SHP77 treated with DMSO at 0.1 percent for 48 hours (cell line): ENCODE measurements at regions not wholly inside any gene's neighbourhood (a gene's known extent, or its start where the extent isn't known, plus 50 kb on each side); places are given as distances from the start of the nearest gene placed in this dataset.

Source experiments
- DNase-seq: peaks from one replicate; lab custom pipeline; 2025; lab: John Stamatoyannopoulos, UW

DNA sequence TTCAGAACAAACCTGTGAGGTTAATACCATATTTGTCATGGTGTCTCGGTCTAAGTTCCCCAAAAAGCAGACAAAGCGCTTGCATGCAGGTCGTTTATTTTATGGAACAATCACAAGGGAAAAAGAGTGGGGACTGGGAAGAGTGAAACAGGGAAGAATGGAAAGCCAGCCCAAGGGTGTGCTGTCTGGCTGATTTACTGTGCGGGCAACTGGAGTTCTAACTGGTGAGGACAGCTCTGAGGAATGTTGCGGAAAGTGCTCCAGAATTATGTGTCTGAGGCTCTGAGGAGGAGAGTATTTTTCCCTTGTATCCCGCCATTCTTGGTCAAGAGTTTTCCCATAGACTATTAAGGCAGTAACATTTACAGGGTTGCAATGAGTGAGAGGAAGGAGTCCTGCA lies 465.4 kb downstream of the RMST start:
- DNase-seq = no peak

DNA sequence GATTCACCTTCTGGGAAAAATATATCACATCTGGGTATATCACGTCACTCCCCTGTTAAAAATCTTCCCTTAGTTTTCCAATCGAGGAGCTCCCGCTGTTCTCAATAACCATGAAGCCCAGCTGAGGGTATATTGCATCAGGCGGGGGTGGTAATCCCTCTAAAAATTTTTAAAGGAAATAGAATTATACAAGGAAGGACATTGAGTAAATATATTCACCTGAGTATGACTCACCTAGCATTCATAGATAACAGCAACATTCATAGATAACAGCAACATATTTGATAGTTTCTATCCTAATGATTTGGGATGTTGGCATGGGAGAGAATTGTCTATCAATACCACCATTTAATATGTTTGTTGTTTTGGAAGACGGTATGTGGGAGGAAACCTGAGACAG lies 473.6 kb downstream of the RMST start:
- DNase-seq = no peak

DNA sequence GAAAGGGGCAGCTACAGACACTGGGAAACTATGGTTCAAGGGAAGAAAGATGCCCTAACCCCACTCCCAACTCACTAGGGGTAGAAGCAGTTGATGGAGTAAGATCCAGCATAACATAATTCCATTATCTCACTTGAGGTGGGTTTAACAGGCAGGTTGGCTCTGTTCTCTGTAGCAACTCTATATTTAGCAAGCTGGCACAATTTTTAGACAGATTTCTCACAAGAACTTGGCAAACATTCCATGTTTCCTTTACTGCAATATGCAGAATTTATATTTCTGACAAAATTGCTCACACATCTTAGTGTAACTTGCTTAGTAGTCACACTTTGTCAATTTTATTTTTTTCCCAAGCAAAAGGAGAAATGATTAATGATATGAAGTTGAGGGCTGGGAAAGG lies 475.4 kb downstream of the RMST start:
- DNase-seq = no peak

DNA sequence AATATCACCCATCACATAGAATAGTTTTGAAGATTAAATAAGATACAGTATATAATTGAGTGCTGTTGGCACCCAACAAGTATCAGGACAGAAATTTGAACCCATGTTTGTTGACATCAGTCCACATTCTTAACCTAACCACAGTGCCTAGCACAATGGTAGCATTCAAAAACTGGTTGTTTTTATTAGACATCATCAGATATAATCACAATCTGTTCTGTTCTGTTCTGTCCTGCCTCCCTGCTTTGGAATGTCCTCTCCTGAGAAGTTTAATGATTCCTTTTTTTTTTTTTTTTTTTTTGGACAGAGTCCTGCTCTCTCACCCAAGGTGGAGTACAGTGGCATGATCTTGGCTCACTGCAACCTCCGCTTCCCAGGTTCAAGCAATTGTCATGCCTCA lies 476.6 kb downstream of the RMST start:
- DNase-seq = no peak

DNA sequence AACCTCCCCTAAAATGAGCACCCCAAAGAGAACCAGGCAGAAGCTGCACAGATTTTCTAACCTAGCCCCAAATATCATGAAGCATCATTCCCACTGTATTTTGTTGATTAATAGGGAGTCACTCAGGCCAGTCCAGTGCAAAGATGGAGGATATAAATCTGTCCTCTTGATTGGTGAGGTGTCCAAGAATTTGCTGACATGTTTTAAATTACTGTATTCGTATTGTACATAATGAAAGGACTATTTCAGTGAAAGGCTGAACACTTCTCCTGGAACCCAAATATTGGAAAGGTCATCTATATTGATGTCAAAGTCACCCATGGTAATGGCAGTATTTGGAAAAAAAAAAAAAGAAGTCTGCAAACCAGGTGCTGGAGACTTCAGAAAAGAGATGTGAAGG lies 477.5 kb downstream of the RMST start:
- no peak for DNase-seq

DNA sequence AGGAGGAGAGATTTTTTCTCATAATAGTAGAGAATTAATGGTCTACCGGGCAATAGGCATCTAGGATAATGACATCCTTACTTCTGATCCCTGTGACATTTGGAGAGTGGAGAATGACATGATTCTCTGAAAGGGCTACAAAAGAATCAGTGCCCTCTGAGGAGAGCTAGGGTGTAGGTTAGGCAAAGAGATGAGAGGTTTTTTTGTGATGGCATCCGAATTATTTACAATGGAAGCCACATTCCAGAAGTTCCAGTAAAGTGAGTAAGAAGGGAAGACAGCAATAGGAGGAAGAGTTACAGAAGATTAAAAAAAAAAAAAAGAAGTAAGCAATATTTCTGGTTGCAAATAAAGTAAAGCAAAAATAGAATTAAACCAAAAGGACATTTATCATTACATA lies 478.0 kb downstream of the RMST start:
- DNase-seq = no peak

DNA sequence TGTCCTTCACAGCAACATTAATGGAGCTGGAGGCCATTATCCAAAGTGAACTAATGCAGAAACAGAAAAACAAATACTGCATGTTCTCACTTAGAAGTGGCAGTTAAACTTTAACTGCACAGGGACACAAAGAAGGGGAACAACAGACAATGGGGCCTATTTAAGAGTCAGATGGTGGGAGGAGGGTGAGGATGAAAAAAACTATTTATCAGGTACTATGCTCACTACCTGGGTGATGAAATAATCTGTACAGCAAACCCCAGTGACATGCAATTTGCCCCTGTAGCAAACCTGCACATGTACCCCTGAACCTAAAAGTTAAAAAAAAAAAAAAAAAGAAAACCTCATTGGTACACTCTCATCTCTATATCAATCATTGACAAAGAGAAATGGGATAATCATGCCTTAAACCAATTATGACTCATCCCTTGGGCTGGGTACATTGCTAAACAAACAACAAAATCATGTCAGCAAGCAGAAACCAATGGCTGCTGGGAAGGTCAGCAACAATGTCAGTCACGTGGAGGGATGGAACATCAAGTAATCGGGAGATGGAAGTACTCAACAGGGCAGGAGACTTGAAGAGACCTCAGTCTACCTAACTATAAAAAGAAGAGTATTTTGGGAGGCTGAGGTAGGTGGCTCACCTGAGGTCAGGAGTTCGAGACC lies 479.2 kb downstream of the RMST start:
- DNase-seq = no peak

DNA sequence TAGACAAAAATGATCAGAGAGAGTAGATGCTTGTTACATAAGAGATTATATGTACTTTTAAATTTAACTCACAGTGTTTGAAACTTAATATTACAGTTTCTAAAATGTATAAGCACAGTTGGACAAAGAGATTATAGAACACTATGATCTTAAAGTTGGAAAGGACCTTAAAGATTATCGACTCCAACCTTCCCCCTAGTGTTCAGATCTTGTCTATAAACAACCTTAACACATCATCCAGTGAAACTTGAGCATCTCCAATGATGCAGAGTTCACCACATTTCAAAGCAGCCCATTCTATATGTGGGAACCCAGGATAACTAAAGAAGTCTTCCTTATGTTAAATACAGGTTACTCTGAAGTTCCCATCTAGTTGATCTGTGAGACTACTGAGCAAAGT lies 480.8 kb downstream of the RMST start:
- no peak for DNase-seq

DNA sequence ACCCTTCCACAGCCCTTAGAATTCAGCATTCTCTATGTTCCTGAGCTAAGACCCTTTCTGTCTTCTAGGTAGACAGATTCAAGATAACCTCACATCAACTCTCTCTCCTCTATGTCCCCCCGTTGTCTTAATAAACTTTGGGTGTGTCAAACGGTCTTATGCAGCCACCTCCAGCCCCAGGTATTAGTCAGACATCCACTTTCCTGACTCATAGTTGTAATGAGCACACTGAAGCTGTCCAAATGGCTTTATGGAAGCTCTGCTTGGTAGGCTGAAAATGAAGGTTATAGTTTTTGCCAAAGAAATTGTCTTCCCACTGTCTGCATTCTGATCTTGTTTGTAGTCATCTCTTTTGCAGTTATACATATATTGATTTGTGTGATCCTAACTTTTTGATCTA lies 482.0 kb downstream of the RMST start:
- no peak for DNase-seq

DNA sequence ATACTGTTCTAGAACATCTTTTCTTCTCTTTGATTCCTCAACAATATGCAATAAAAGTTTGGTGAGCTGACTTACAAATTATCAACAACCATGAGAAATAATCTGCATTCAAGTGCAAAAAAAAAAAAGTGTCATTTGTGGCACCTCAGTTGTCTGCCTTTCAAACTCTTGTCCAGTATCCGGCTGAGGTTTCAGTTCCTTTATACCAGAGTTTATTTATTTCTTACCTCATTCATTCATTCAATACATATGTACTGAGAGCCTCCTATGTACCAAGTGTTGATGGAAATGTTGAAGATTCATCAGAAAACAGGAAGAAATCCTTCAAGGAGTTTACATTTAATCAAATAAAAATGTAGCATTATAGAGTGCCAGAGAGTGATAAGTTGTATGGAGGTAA lies 484.1 kb downstream of the RMST start:
- no peak for DNase-seq

DNA sequence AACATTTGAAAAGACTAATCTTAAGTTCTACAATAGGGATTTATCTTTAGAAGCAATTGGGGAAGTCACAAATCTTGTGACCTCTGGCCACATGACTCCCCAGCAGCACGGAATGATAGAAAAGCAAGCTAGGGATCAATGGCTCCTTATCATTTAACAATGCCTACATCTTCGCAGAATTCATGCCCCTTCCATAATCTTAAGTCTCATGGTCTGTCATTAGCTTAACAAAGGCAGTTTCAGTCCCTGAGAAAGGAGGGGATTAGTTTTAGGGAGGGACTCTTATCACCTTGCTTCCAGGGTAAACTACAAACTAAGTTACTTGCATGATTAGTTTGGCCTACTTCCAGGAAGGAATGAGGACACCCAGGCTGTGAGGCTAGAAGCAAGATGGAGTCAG lies 486.0 kb downstream of the RMST start:
- DNase-seq = no peak

DNA sequence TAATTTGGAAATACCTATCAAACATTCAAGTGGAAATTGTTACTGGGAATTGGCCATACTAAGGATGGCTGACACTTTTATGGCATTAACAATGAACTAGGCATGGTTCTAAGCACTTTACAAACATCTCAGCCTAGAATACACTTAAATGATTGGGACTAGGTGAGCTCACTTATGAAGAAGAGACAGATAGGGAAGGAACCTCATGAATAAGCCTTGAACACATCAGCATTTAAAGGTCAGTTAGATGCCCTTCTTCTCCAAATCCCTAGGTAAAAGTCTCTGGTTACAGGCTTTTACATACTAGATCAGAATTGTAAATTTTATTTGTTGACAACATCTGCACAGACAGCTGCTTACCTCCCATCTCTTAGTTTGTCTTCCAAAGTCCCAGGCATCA lies 488.6 kb downstream of the RMST start:
- no peak for DNase-seq

DNA sequence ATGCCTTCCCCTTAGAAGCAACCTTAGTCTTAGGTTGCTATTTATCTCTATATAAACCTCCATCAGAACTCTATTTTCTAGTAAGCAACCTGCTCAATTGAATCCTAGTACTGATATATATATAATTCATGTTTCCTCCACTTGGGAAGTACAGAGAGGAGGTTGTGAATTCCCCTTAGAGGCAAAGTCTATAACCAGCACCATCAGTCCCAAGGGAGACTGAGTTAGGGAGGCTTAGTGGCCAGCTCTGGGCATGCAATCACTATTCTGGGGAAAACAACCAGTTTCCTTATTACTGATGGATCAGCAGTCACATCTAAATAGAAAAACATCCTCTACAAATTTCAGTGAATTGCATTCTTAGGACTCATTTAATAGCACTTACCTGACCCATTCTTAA lies 489.1 kb downstream of the RMST start:
- no peak for DNase-seq

DNA sequence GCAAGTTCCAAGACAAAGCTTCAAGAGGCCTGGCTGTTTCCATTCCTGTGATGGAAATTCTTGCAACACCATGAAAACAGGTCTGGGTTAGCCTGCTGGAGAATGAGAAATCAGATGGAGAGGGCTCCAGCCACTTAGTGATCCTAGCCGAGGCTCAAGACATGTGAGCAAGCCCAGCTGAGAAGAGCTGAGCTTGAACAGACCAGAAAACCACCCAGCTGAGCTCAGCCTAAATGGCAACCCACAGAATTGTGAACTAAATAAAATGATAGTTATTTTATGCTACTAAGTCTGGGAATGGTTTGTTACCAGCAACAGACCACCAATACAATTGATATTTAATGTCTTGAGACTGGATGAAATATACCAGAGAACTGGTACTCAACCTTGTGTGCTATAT lies 494.5 kb downstream of the RMST start:
- no peak for DNase-seq

DNA sequence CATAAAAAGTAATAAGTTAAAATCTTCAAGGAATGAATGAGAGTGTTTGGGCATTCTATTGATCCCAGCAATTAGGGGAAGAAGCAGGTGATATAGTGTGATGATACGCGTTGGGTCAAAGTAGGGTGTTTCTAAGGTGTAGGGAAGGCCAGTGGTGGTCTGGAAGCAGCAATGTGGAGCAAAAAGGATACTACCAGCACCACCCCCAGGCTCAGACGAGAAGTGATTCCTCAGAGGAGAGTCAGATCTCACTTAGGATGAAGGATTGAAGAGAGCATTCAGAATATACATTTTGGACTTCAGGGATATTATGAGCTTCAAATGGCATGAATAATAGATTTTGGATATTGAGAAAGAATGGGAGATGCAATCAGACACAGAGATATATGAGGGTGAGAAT lies 497.6 kb downstream of the RMST start:
- DNase-seq = no peak

DNA sequence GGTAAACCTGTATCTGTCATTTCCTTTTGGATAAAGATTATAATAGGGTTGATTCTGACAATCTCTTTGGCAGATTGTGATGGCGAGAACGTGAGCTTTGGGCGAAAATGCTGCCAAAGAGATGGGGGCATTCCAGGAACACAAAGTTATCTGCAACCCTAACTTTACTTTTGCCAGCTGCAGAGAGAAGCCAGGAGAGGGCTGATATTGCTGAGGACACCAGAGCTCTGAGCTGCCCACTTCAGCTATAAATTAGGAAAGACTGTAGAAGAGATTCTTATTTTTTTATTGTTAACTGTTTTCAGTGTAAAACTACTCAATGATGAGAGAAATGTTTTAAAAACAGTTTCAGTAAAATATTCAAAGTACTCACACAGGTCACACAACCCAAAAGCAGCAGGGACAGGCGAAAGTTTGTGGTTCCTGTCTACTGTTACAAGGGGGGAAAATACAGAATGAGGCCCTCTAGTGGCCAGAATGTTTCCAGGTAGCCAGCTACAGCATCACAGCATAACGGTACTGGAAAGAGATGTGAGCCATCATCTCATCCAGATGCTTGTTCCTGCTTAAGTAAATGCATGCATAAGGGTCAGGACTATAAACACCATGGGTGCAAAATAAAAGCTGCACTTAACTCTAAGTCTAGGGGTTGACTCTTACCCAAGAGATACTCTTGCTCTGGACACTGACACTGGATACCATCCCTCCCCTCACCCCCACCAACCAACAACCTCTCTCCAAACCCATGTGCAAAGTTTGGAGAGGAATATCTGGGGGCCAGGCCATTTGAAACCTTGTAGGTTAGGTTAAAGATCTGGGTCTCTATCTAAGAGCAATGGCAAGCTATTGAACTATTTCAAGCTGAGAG lies 498.4 kb downstream of the RMST start:
- DNase-seq = no peak

DNA sequence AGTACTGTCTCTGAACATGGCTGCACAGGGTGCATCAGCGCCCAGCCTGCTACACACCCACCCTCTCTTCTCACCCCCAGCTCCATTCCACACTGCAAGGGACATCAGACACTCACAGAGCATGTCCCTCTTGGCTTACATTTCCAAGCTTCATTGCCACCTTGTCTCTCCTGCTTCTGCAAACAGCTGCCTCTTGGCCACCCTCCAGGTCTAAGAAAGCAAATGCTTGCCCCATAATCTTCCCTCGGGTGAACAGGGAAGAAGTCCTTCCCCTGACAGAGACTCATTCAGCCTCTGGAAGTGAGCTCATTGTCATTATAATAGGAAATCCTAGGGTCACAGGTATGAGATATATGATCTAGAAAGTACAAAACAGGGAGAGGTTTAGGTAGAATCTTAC lies 505.2 kb downstream of the RMST start:
- DNase-seq = no peak

DNA sequence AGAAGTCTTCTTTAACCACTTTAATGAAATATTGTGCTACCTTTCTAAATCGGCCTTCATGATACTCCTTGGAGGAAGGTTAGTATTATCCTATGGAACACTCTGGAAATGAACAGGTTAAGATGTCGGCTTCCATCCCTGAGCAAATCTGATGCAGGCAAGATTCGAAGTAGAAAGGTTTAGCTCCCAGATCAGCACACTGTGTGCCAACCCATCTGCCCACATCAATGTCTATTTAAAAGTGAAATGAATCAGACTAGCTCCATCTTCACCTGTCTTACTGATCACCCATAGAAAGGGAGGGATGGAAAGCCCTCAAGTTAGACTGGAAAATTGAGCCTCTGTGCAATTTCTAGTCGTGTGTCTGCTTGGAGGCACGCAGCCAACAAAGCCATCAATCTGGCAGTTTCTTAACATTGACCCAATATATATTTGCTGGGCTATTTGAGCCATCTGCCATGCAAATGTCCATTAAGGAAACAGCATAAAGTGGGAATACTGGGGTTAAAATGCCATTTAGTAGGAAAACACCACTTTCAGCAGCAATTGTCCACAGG lies 506.1 kb downstream of the RMST start:
- no peak for DNase-seq

DNA sequence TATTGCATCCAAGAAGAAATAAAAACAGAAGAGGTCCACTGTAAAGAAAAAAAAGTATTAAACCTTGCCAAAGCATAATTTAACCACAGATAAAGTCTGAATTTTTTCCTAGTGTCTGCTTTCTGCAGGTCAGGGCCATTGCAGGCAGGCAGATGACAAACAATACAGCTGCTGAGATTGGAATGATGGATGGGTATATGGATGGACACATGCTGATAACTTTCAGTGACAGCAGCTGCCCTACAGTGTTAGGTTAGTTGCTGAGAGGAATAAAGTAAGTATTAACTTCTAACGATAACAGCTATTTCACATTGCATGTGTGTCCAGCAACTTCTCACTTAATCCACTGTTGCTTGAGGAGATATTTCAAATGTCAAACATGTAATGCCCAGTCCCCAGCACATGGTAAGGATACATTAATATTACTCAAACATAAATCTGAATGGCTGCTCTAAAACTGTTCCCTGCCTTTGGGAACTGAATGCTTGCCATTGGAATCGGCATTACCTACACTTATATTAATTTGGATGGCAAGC lies 515.3 kb downstream of the RMST start:
- DNase-seq = no peak

DNA sequence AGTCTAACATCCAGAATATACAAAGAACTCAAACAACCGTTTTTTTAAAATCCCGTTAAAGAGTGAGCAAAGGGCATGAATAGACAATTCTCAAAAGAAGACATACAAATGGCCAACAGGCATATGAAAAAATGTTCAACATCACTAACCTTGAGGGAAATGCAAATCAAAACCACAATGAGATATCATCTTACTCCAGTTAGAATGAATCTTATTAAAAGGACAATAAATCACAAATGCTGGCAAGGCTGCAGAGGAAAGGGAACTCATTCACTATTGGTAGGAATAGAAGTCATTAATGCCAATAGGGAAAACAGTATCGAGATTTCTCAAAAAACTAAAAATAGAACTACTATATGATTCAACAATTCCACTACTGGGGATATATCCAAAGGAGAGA lies 520.1 kb downstream of the RMST start:
- no peak for DNase-seq

DNA sequence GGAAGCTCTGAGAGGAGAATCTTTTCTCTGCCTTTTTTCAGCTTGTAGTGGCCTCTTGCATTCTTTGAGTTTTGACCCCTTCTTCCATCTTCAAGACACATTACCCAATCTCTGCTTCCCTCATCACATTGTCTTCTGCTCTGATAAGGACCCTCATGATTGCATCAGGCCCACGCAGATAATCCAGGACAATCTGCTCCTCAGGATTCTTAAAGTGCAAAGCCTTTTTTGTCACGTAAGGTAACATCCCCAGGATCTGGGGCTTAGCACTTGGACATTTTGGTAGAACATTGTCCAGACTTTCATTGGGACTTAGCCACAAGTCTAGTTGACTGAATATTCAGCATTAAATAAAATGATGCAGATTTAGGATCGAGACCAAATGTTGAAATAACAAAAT lies 521.2 kb downstream of the RMST start:
- no peak for DNase-seq

DNA sequence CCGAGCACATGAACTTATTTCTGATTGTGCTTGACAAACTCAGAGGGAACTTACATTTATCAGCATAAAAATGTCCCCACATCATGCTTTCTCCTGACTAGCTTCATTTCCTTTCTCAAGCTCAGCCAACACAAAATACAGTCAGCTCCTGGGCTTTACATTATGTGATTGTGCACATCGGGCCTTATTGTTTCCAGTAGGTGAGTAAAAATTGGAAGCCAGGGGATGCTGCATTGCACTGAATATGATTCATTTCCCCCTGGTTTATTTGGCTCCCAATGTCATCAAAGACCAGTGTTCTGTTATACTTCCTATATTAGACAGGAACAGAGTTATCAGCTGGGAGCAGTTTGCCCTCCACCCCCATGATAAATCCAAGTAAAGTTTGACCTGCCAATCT lies 521.8 kb downstream of the RMST start:
- no peak for DNase-seq

DNA sequence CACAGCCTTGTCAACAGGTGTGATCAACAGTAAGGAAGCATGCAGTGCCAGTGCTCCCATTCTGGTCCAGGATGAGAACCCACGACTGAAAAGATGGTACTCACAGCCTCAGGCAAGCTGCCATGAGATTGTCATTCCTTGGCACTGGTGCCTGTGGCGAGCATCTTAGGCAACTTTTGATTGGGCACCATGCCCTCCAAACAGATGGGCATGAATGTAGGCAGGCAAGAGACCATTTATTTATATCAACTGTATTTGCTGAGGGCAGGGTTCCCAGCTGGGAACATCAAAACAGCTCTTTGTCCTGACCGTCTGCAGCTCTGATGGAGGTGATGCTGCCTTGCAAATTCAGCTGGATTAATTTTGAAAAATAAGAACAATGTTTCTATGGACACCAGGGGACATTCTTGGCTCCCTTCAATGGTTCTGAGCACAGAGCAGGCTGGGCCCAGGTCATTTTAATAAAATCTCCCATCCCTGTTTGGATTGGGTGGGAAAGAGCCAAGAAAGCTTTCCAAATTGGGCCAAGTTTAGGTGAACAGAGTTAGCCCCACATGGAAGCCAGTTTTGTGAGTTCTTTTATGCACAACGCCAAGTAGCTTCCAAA lies 522.5 kb downstream of the RMST start:
- DNase-seq = no peak
